Stimulated activated memory B cell treated with anti-CD40 and anti-IgM and Interleukin-4, amounts not matched to agents 10 μg/mL and 1 μg/mL and 100 μg/mL, for 72 hours (primary cell): ENCODE measurements at regions not wholly inside any gene's neighbourhood (a gene's known extent, or its start where the extent isn't known, plus 50 kb on each side); places are given as distances from the start of the nearest gene placed in this dataset.

Source experiments
- ATAC-seq: fragments of 150-1000 bp; cut with Tn5 transposase; 2 replicates; pipeline ENCODE4 v1.10.0; 2021
- H3K27ac Mint-ChIP-seq: one replicate; pipeline ENCODE4 v1.8.0; 2022; ENCODE audit warnings: mild to moderate bottlenecking, mixed read lengths
- H3K27me3 Mint-ChIP-seq: one replicate; pipeline ENCODE4 v1.8.0; 2022; ENCODE audit warnings: mixed read lengths
- H3K36me3 Mint-ChIP-seq: one replicate; pipeline ENCODE4 v1.8.0; 2022; ENCODE audit warnings: mixed read lengths
- H3K4me1 Mint-ChIP-seq: one replicate; pipeline ENCODE4 v1.8.0; 2022; ENCODE audit warnings: mixed read lengths
- H3K4me3 Mint-ChIP-seq: one replicate; pipeline ENCODE4 v1.8.0; 2022; ENCODE audit warnings: mild to moderate bottlenecking, moderate library complexity, mixed read lengths
- H3K9me3 Mint-ChIP-seq: one replicate; pipeline ENCODE4 v1.8.0; 2022; ENCODE audit warnings: mixed read lengths

GRCh38 chr6:744666-745353 is 51.9 kb upstream of the EXOC2 start:
- H3K27ac Mint-ChIP-seq = no peak overlapping the region
- no peak overlapping the region for H3K4me3 Mint-ChIP-seq
- no peaks in the 10 kb centered on the region for H3K36me3 Mint-ChIP-seq
- no peaks in the 10 kb centered on the region for H3K9me3 Mint-ChIP-seq
- no peak for ATAC-seq
- no peaks in the 10 kb centered on the region for H3K27me3 Mint-ChIP-seq
- no peaks in the 10 kb centered on the region for H3K4me1 Mint-ChIP-seq

- Mint-ChIP-seq H3K4me3 (no peak overlapping the region), H3K9me3 (no peaks in the 10 kb centered on the region), H3K4me1 (no peaks in the 10 kb centered on the region), H3K36me3 (no peaks in the 10 kb centered on the region), H3K27me3 (peaks cover 9% of the 10 kb centered on the region), H3K27ac (no peak overlapping the region)
- no peak for ATAC-seq
Observed at GRCh38 chr6:743320-744096, 50.6 kb upstream of the EXOC2 start.
